Hematopoietic multipotent progenitor cell treated with erythropoietin and hydrocortisone succinate and interleukin-3 and kit ligand, for 4 days (in vitro differentiated cells): ENCODE measurements at regions not wholly inside any gene's neighbourhood (a gene's known extent, or its start where the extent isn't known, plus 50 kb on each side); places are given as distances from the start of the nearest gene placed in this dataset.

Experiments
- DNase-seq: peaks from one replicate; pipeline ENCODE4 v3.0.0-alpha.2; 2015

- DNase-seq, result no peak
Measured at GRCh38 chr6:41404182-41404845, 68.9 kb downstream of the NCR2 start.

GRCh38 chr6:41405941-41406727 lies 70.7 kb downstream of the NCR2 start:
- no peak for DNase-seq

- DNase-seq, result no peak
Measured at GRCh38 chr6:41406728-41407489, 71.5 kb downstream of the NCR2 start.

GRCh38 chr6:41408576-41408975 lies 73.2 kb downstream of the NCR2 start:
- DNase-seq, result no peak

GRCh38 chr6:41408982-41409381 lies 73.6 kb downstream of the NCR2 start:
- DNase-seq, result no peak

GRCh38 chr6:41409489-41409888 lies 74.1 kb downstream of the NCR2 start:
- DNase-seq, result no peak

GRCh38 chr6:41411961-41412360 lies 76.6 kb downstream of the NCR2 start:
- DNase-seq, result no peak

GRCh38 chr6:41413250-41413649 lies 77.8 kb downstream of the NCR2 start:
- no peak for DNase-seq

GRCh38 chr6:41416501-41416837 lies 81.1 kb downstream of the NCR2 start:
- no peak for DNase-seq

- no peak for DNase-seq
Measured at GRCh38 chr6:41418741-41419140, 83.3 kb downstream of the NCR2 start.

- no peak for DNase-seq
Measured at GRCh38 chr6:41419385-41419784, 84.0 kb downstream of the NCR2 start.

- DNase-seq, result no peak
Measured at GRCh38 chr6:41420186-41420585, 84.8 kb downstream of the NCR2 start.

- DNase-seq, result no peak
Measured at GRCh38 chr6:41422161-41422560, 86.8 kb downstream of the NCR2 start.

- DNase-seq, result no peak
Measured at GRCh38 chr6:41423002-41423401, 87.6 kb downstream of the NCR2 start.

GRCh38 chr6:41424370-41425058 lies 89.1 kb downstream of the NCR2 start:
- peak; percentile 86 for DNase-seq

- no peak for DNase-seq
Measured at GRCh38 chr6:41425511-41425910, 90.1 kb downstream of the NCR2 start.

GRCh38 chr6:41426438-41426851 lies 91.0 kb downstream of the NCR2 start:
- DNase-seq, result peak; percentile 41

GRCh38 chr6:41426888-41427641 lies 91.7 kb downstream of the NCR2 start:
- DNase-seq, result no peak

- DNase-seq, result peak; percentile 34
Measured at GRCh38 chr6:41427642-41428335, 92.4 kb downstream of the NCR2 start.

- no peak for DNase-seq
Measured at GRCh38 chr6:41428336-41428995, 93.1 kb downstream of the NCR2 start.

GRCh38 chr6:41428996-41429421 lies 93.6 kb downstream of the NCR2 start:
- peak; percentile 29 for DNase-seq
